Uterus (tissue), 3 donors: ENCODE measurements at regions not wholly inside any gene's neighbourhood (a gene's known extent, or its start where the extent isn't known, plus 50 kb on each side); places are given as distances from the start of the nearest gene placed in this dataset.
A peak's percentile ranks its signal among the peaks of the same experiment; 100 is the strongest.

Experiments
- DNase-seq, 2 donors: peaks; one replicate each; pipeline ENCODE4 v3.0.0-alpha.2; 2019 to 2020
- H3K27ac ChIP-seq, 2 donors: fragments of 200-600 bp; sonication (generic); 1 replicate in 1 of 2; 2 replicates in 1 of 2; pipeline ENCODE4 v1.5.1; 2016 to 2018
- H3K27me3 ChIP-seq, 2 donors: fragments of 200-600 bp; sonication (generic); one replicate each; pipeline ENCODE4 v1.5.1; 2018 to 2019; ENCODE audit warnings: control low read depth in 1 of 2
- H3K36me3 ChIP-seq, 2 donors: fragments of 200-600 bp; sonication (generic); one replicate each; pipeline ENCODE4 v1.5.1; 2019; ENCODE audit warnings: control low read depth in 1 of 2
- H3K4me1 ChIP-seq, 2 donors: fragments of 200-600 bp; sonication (generic); one replicate each; pipeline ENCODE4 v1.5.1; 2018 to 2019; ENCODE audit warnings: control low read depth in 1 of 2
- H3K4me3 ChIP-seq, 2 donors: fragments of 200-600 bp; sonication (generic); 1 replicate in 1 of 2; 2 replicates in 1 of 2; pipeline ENCODE4 v1.5.1; 2018 to 2019; ENCODE audit warnings: mild to moderate bottlenecking in 1 of 2
- H3K9me3 ChIP-seq, 2 donors: fragments of 200-600 bp; sonication (generic); one replicate each; pipeline ENCODE4 v1.5.1; 2019; ENCODE audit warnings: control low read depth in 1 of 2
- POLR2A ChIP-seq, 2 donors: fragments of 450-650 bp; IDR thresholded peaks; one replicate each; pipeline ENCODE4 v1.6.1; 2016; ENCODE audit warnings: antibody characterized with exemption in 2 of 2, mild to moderate bottlenecking in 1 of 2, moderate library complexity in 1 of 2
- intact Hi-C: fragments of 100-400 bp; cut with DNase I; formaldehyde crosslinking; loops from one replicate; pipeline ENCODE4 v1.15.1; 2023; ENCODE audit warnings: low total_unique reads
- TF ChIP-seq, protein P1 (sequence below), 4 experiments: fragments of 200-600 bp in 2 of 4; fragments of 450-650 bp in 2 of 4; sonication (generic) in 2 of 4; IDR thresholded peaks; one replicate each; pipeline ENCODE4 v1.5.1; 2016 to 2019; ENCODE audit warnings: antibody characterized with exemption in 4 of 4, mild to moderate bottlenecking in 2 of 4, moderate library complexity in 1 of 4
- donor health status: DM: yes; HTN: yes; CAD: no.

DNA sequence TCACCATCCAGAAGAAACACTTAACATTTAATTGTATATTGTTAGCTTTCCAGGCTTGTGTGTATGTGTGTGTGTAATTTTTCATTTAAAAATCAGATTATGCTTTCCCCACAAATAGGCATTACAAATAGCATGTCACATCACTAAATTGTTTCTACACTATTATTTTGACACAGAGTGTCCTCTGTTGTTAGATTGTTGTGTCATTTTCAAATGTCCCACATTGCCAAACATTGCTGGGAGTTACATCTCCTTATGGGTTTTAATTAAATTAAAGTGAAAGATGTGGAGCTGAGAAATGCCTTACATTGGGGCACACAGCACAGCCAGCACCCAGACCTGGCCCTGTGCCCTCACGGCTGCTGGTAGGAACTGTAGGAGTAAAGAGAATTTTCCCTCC lies 295.6 kb downstream of the ZEB1 start:
- H3K36me3 ChIP-seq: no peaks in the 10 kb centered on the region
- no peak for DNase-seq
- no peaks in the 10 kb centered on the region for H3K9me3 ChIP-seq
- no peak for TF ChIP-seq POLR2A (IDR thresholded peaks at IDR 0.05)
- TF ChIP-seq, protein P1, sequence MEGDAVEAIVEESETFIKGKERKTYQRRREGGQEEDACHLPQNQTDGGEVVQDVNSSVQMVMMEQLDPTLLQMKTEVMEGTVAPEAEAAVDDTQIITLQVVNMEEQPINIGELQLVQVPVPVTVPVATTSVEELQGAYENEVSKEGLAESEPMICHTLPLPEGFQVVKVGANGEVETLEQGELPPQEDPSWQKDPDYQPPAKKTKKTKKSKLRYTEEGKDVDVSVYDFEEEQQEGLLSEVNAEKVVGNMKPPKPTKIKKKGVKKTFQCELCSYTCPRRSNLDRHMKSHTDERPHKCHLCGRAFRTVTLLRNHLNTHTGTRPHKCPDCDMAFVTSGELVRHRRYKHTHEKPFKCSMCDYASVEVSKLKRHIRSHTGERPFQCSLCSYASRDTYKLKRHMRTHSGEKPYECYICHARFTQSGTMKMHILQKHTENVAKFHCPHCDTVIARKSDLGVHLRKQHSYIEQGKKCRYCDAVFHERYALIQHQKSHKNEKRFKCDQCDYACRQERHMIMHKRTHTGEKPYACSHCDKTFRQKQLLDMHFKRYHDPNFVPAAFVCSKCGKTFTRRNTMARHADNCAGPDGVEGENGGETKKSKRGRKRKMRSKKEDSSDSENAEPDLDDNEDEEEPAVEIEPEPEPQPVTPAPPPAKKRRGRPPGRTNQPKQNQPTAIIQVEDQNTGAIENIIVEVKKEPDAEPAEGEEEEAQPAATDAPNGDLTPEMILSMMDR (IDR thresholded peaks at IDR 0.05): no peak
- no peaks in the 10 kb centered on the region for H3K27me3 ChIP-seq
- intact Hi-C loops: no loop called here
- H3K4me3 ChIP-seq: no peak overlapping the region
- H3K4me1 ChIP-seq: peaks cover 0 to 7% of the 10 kb centered on the region in 2 donors
- H3K27ac ChIP-seq: peak overlapping the region; percentile 57 to 58

DNA sequence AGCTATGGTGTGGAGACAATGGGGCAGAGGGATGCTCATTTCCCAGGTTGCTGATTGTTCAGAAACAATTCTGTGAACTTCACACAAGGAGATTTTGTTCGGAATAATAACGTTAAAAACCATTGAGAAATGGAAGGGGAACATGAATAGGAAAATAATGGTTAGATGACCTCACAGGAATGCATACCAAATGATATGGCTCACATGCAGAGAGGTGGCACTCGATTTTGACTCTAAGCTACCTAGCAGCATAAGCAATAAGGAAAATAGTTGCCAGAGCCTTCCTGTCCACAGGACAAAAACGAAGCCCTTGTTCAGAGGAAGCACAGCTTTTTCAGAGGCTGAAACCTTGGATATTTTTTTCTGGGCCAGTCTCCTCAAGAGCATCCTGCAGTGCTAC lies 293.1 kb downstream of the ZEB1 start:
- H3K27ac ChIP-seq: peak overlapping the region in 1 of 2 donors; percentile 57
- H3K9me3 ChIP-seq: no peaks in the 10 kb centered on the region
- no peaks in the 10 kb centered on the region for H3K36me3 ChIP-seq
- intact Hi-C loops: no loop called here
- no peaks in the 10 kb centered on the region for H3K27me3 ChIP-seq
- no peak for TF ChIP-seq POLR2A (IDR thresholded peaks at IDR 0.05)
- TF ChIP-seq, protein P1 (IDR thresholded peaks at IDR 0.05): no peak
- no peak for DNase-seq
- no peaks in the 10 kb centered on the region for H3K4me1 ChIP-seq
- no peak overlapping the region for H3K4me3 ChIP-seq

DNA sequence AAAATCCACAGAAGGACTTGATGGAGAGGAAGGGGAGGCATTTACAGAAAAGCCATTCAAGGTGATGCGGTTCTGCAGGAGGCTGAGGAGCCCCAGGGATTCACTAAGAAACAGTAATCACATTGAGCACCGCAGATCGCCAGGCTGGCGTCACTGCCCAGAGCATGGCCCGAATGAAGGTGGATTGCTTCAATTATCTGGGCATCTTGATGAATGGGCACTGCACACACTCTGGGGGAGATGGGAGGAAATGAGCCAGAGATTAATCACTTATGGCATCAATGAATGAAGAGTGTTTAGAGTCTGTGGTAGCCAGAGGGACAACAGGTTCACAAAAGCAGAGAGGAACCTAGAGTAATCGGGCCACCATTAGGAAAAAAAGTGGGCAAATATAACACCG lies 292.1 kb downstream of the ZEB1 start:
- Histone ChIP-seq H3K27ac (no peak overlapping the region), H3K36me3 (no peaks in the 10 kb centered on the region), H3K4me1 (no peaks in the 10 kb centered on the region), H3K27me3 (no peaks in the 10 kb centered on the region), H3K9me3 (no peaks in the 10 kb centered on the region), H3K4me3 (no peak overlapping the region)
- DNase-seq: no peak
- intact Hi-C loops: no loop called here
- TF ChIP-seq, protein P1 (IDR thresholded peaks at IDR 0.05): no peak
- TF ChIP-seq POLR2A (IDR thresholded peaks at IDR 0.05): no peak

DNA sequence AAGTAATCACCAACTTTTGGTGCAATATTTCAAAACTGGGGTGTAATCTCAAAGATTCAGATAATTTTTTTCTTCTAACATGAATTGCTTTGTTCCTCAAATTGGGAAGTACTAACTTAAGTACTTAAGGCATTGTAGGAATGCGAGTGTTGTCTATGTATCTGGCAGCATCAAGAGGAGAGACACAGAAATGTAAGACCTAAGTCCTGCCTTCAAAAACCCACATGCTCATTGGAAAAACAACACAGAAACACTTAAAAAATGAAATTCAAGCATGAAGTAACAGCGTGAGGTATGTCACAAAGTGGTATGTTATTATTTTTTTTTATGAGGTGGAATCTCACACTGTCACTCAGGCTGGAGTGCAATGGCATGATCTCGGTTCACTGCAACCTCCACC lies 288.5 kb downstream of the ZEB1 start:
- Histone ChIP-seq H3K36me3 (no peaks in the 10 kb centered on the region), H3K9me3 (no peaks in the 10 kb centered on the region), H3K4me3 (no peak overlapping the region), H3K27ac (peak overlapping the region; percentile 35 to 54), H3K27me3 (no peaks in the 10 kb centered on the region), H3K4me1 (peaks cover 0 to 9% of the 10 kb centered on the region in 2 donors)
- intact Hi-C loops: no loop called here
- TF ChIP-seq, protein P1 (IDR thresholded peaks at IDR 0.05): no peak
- TF ChIP-seq POLR2A (IDR thresholded peaks at IDR 0.05): no peak
- DNase-seq: no peak

DNA sequence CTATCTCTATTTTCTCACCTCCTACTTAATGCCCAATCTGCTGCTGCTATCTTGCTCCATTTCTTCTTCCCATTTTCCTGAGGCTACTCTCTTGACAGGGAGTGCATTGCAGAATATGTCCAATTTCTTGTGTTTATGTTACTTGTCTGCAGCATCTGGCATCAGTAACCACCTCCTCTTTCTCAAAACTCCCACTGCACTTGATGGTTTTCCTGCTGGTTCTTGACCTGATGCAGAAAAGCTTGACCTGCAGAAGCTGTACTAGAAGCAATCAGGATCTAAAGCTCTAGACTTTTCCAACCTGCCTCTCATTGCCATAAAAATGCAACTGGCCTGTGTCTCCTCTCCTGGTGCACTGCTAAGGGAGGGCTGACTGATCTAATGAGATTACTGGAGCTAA lies 287.8 kb downstream of the ZEB1 start:
- Histone ChIP-seq H3K27me3 (no peaks in the 10 kb centered on the region), H3K9me3 (no peaks in the 10 kb centered on the region), H3K4me1 (peaks cover 0 to 9% of the 10 kb centered on the region in 2 donors), H3K36me3 (no peaks in the 10 kb centered on the region), H3K27ac (peak overlapping the region; percentile 54 to 71), H3K4me3 (no peak overlapping the region)
- intact Hi-C loops: no loop called here
- TF ChIP-seq POLR2A (IDR thresholded peaks at IDR 0.05): no peak
- TF ChIP-seq, protein P1 (IDR thresholded peaks at IDR 0.05): no peak
- DNase-seq: no peak
